A673 (cell line): ENCODE measurements at regions not wholly inside any gene's neighbourhood (a gene's known extent, or its start where the extent isn't known, plus 50 kb on each side); places are given as distances from the start of the nearest gene placed in this dataset.

Source experiments
- BruUV-seq: library from RNA; stranded (reverse); fragments of 400-500 nt; replicated peaks from 2 replicates; lab custom pipeline; 2021; lab: Mats Ljungman, UMichigan
- CTCF ChIA-PET: fragments of 300-600 bp; sonication (Branson Sonifier 250); formaldehyde crosslinking; loops from one replicate; lab custom pipeline; 2022; ENCODE audit warnings: antibody characterized with exemption; lab: Charles Lee
- POLR2A ChIA-PET: fragments of 300-600 bp; sonication (Branson Sonifier 250); formaldehyde crosslinking; loops from one replicate; lab custom pipeline; 2022; ENCODE audit warnings: antibody characterized with exemption; ENCODE audit not compliant: low non-redundant PET; lab: Charles Lee
- DNase-seq: peaks from one replicate; pipeline ENCODE4 v3.0.0-alpha.2; 2015; ENCODE audit warnings: low spot score
- H3K27ac ChIP-seq: fragments of 200-600 bp; sonication (generic); 2 replicates; pipeline ENCODE4 v1.5.1; 2016; ENCODE audit warnings: mixed run types, low read depth, mild to moderate bottlenecking, mixed read lengths, antibody characterized with exemption, low read length; ENCODE audit not compliant: poor library complexity, severe bottlenecking
- H3K27me3 ChIP-seq: fragments of 200-600 bp; sonication (generic); replicated peaks from 2 replicates; pipeline ENCODE4 v1.6.1; 2017; ENCODE audit warnings: mixed run types, low read depth, mild to moderate bottlenecking, mixed read lengths, antibody characterized with exemption, low read length; ENCODE audit not compliant: insufficient read depth, poor library complexity
- H3K36me3 ChIP-seq: fragments of 200-600 bp; sonication (generic); 2 replicates; pipeline ENCODE4 v1.6.1; 2016; ENCODE audit warnings: mixed run types, mild to moderate bottlenecking, mixed read lengths, antibody characterized with exemption, low read length; ENCODE audit not compliant: insufficient read depth, poor library complexity, severe bottlenecking
- H3K4me1 ChIP-seq: fragments of 200-600 bp; sonication (generic); 2 replicates; pipeline ENCODE4 v1.6.1; 2017; ENCODE audit warnings: mixed run types, mild to moderate bottlenecking, mixed read lengths, antibody characterized with exemption, low read length; ENCODE audit not compliant: insufficient read depth, poor library complexity, severe bottlenecking
- H3K4me3 ChIP-seq: fragments of 200-600 bp; sonication (generic); 2 replicates; pipeline ENCODE4 v1.5.1; 2016; ENCODE audit warnings: low read depth, mixed run types, mild to moderate bottlenecking, mixed read lengths, low read length; ENCODE audit not compliant: poor library complexity, severe bottlenecking
- H3K9me3 ChIP-seq: fragments of 200-600 bp; sonication (generic); 2 replicates; pipeline ENCODE4 v1.6.1; 2016; ENCODE audit warnings: mixed run types, low read depth, mild to moderate bottlenecking, mixed read lengths, antibody characterized with exemption, low read length; ENCODE audit not compliant: poor library complexity, severe bottlenecking
- EZH2 ChIP-seq: fragments of 200-600 bp; sonication (generic); IDR thresholded peaks from 2 replicates; pipeline ENCODE4 v1.6.1; 2017; ENCODE audit warnings: borderline replicate concordance, low read depth, mild to moderate bottlenecking, mixed read lengths, antibody characterized with exemption, low read length; ENCODE audit not compliant: poor library complexity, severe bottlenecking
- intact Hi-C: fragments of 100-400 bp; cut with micrococcal nuclease; formaldehyde crosslinking; loops from one replicate; pipeline ENCODE4 v1.10.0; 2022; ENCODE audit not compliant: unreplicated experiment
- TF ChIP-seq, protein P1 (sequence below): fragments of 300-800, 200-600 bp; sonication (generic); conservative IDR thresholded peaks from 2 replicates; pipeline ENCODE4 v1.5.1; 2017; ENCODE audit warnings: low read depth, mild to moderate bottlenecking, antibody characterized with exemption, low read length, moderate library complexity, mixed read lengths

DNA sequence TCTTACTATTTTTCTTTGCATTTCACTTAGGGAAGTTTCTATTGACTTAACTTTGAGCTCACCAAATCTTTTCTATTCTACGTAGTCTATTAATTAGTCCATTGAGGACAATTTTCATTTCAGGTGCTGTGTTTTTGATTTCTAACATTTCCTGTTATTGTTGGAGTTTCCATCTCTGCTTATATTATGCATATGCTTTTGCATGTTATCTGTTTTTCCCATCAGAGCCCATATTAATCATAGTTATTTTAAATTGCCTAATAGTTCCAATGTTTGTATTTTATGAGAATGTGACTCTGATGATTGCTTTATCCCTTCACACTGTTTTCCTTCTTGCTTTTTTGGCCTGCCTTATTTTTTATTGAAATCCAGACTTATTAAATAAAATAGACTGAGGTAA lies 414.5 kb upstream of the OPRM1 start:
- H3K9me3 ChIP-seq: no peaks in the 10 kb centered on the region
- intact Hi-C loops: no loop called here
- POLR2A ChIA-PET: no interaction called here
- no peaks in the 10 kb centered on the region for H3K27me3 ChIP-seq
- H3K4me3 ChIP-seq: no peak overlapping the region
- TF ChIP-seq, protein P1, sequence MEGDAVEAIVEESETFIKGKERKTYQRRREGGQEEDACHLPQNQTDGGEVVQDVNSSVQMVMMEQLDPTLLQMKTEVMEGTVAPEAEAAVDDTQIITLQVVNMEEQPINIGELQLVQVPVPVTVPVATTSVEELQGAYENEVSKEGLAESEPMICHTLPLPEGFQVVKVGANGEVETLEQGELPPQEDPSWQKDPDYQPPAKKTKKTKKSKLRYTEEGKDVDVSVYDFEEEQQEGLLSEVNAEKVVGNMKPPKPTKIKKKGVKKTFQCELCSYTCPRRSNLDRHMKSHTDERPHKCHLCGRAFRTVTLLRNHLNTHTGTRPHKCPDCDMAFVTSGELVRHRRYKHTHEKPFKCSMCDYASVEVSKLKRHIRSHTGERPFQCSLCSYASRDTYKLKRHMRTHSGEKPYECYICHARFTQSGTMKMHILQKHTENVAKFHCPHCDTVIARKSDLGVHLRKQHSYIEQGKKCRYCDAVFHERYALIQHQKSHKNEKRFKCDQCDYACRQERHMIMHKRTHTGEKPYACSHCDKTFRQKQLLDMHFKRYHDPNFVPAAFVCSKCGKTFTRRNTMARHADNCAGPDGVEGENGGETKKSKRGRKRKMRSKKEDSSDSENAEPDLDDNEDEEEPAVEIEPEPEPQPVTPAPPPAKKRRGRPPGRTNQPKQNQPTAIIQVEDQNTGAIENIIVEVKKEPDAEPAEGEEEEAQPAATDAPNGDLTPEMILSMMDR: no peak
- TF ChIP-seq EZH2: no peak
- peak overlapping the region; percentile 5 for H3K27ac ChIP-seq
- BruUV-seq: no TSS peak
- DNase-seq: no peak
- H3K4me1 ChIP-seq: peaks cover 36% of the 10 kb centered on the region
- CTCF ChIA-PET: no interaction called here
- no peaks in the 10 kb centered on the region for H3K36me3 ChIP-seq

DNA sequence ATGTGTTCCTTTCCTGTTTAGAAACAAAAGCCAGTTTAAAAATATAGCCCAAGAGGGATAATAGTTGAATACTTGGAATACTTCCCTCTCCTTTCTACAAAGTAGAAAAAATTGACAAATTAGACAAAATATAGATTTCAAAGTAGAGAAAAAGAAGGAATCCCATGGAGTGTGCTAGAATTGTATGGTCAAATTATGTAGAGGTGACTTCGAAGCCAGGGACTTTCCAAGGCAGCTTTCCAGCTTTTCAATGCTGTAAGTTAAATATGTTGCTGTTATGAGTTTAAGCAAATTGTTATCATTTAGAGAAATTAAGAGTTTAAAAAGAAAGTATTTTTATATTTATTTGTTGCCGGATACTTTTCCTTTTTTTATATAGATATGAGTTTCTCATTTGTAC lies 415.5 kb upstream of the OPRM1 start:
- Histone ChIP-seq H3K4me3 (no peak overlapping the region), H3K27ac (no peak overlapping the region), H3K36me3 (no peaks in the 10 kb centered on the region), H3K27me3 (no peaks in the 10 kb centered on the region), H3K4me1 (peaks cover 41% of the 10 kb centered on the region), H3K9me3 (no peaks in the 10 kb centered on the region)
- ChIA-PET CTCF (no interaction called here), POLR2A (interaction anchor here (0.6 kb wide), 1 partner anchor 132 kb away, joined by 3 read pairs; no protein-coding TSS in a partner anchor)
- no peak for DNase-seq
- intact Hi-C loops: no loop called here
- BruUV-seq: no TSS peak
- TF ChIP-seq EZH2: no peak
- TF ChIP-seq, protein P1: no peak

DNA sequence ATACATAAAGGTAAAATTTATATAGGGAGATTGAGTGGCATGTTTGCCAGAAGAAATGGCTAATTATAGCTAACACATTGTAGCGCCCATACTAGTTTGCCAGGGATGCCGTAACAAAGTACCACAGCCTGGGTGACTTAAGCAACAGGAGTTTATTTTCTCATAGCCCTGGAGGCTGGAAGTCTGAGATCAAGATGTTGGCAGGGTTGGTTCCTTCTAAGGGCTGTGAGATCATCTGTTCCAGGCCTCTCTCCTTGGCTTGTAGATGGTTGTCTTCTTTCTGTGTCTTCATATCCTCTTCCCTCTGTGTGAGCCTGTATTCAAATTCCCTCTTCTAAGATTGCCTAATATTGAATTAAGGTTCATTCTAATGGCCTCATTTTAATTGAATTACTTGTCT lies 417.5 kb upstream of the OPRM1 start:
- no peak for TF ChIP-seq EZH2
- TF ChIP-seq, protein P1: no peak
- Histone ChIP-seq H3K4me1 (peaks cover 32% of the 10 kb centered on the region), H3K27ac (no peak overlapping the region), H3K36me3 (no peaks in the 10 kb centered on the region), H3K27me3 (no peaks in the 10 kb centered on the region), H3K9me3 (no peaks in the 10 kb centered on the region), H3K4me3 (no peak overlapping the region)
- ChIA-PET POLR2A (no interaction called here), CTCF (no interaction called here)
- no TSS peak for BruUV-seq
- intact Hi-C loops: no loop called here
- DNase-seq: peak; percentile 4
